GM19395 (cell line): ENCODE measurements at regions not wholly inside any gene's neighbourhood (a gene's known extent, or its start where the extent isn't known, plus 50 kb on each side); places are given as distances from the start of the nearest gene placed in this dataset.
"Not testable (repeated sequence)": the region's sequence is repeated elsewhere in the genome, so short reads cannot be mapped to it uniquely, and the experiment has no call there.

ENCODE experiments used
- ATAC-seq: cut with Tn5 transposase; IDR thresholded peaks from one replicate; pipeline ENCODE4 v1.9.1; 2021; ENCODE audit warnings: mild to moderate bottlenecking, moderate library complexity; ENCODE audit not compliant: unreplicated experiment

DNA sequence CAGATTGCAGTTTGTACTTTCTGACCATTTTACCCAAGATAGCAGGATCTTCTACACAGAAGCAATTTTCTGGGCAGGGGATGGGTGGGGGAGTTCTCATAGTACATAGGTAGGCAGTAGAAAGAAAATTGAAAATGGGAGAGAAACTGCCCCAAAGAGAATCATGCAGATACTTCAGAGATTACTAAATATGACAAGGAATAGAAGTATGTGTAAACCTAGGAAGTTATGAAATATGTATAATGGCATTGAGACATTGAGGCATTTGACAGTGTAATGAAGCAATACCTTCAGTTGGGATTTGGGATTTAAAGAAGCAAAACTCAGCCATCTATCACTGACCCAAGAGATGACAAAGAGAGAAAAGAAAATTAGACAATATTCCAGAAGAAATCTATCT lies 233.0 kb downstream of the PTN start:
- no peak for ATAC-seq

DNA sequence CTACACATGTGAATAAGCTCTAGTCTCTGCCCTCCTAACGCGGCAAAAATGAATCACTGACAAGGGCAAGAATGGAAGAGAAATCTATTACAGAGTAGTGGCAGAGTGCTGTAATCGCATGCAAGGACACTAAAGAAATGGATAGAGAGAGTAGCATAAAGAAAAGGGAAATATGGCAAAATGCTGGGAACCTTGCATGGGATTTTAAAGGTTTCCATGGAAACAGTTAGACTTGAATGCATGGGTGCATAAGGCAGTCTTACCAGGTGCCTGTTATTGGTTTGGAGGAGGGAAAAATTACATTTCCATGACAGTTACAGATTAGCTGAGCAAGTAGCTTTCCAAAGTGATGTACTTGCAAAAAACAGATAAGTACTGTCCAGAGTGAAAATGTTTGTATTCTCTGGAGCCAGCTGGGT lies 233.4 kb downstream of the PTN start:
- ATAC-seq = no peak

DNA sequence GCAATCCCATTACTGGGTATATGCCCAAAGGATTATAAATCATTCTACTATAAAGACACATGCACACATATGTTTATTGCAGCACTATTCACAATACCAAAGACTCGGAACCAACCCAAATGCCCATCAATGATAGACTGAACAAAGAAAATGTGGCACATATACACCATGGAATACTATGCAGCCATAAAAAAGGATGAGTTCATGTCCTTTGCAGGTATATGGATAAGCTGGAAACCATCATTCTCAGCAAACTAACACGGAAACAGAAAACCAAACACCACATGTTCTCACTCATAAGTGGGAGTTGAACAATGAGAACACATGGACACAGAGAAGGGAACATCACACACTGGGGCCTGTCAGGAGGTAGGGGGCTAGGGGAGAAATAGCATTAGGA lies 235.7 kb downstream of the PTN start:
- ATAC-seq = not testable (repeated sequence)

GRCh38 chr7:137103526-137103925 lies 235.1 kb downstream of the CHRM2 start:
- ATAC-seq = not testable (repeated sequence)

DNA sequence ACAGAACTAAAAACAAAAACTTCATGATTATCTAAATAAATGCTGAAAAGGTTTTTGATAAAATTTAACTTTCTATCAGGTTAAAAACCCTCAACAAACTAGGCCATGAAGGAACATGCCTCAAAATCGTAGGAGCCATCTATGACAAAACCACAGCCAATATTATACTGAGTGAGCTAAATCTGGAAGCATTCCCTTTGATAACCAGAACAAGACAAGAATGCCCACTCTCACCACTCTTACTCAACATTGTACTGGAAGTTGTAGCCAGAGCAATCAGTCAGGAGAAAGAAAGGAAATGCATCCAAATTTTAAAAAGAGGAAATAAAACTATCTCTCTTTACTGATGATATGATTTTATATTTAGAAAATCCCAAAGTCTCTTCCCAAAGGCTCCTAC lies 228.7 kb downstream of the CHRM2 start:
- ATAC-seq = no peak

GRCh38 chr7:137096607-137097006 lies 228.2 kb downstream of the CHRM2 start:
- no peak for ATAC-seq

- no peak for ATAC-seq
Measured at GRCh38 chr7:137093198-137093597, 224.7 kb downstream of the CHRM2 start.

GRCh38 chr7:137091396-137091795 lies 222.9 kb downstream of the CHRM2 start:
- no peak for ATAC-seq

- ATAC-seq = no peak
Measured at GRCh38 chr7:137086896-137087295, 218.4 kb downstream of the CHRM2 start.

GRCh38 chr7:137084607-137085380 lies 216.3 kb downstream of the CHRM2 start:
- no peak for ATAC-seq

DNA sequence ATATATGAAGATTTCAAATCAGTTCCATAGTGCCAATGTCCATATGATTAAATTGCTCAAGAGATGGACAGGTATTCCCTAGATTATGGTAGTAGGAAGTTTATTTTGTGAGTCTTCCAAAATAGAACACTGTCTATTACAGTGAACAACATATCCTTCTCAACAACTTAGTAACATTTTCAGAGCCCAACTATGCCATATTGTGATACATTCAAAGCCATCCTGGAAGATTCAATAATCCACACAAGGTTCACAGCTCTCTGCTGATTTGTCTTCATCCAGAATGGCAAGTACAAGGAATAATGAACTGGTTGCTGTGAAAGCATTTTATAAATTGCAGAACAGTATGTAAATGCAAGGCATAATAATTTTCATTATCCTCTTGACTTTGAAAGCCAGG lies 213.9 kb downstream of the CHRM2 start:
- no peak for ATAC-seq

- no peak for ATAC-seq
Measured at GRCh38 chr7:137081321-137082093, 213.1 kb downstream of the CHRM2 start.

GRCh38 chr7:137080516-137081203 lies 212.2 kb downstream of the CHRM2 start:
- no peak for ATAC-seq

DNA sequence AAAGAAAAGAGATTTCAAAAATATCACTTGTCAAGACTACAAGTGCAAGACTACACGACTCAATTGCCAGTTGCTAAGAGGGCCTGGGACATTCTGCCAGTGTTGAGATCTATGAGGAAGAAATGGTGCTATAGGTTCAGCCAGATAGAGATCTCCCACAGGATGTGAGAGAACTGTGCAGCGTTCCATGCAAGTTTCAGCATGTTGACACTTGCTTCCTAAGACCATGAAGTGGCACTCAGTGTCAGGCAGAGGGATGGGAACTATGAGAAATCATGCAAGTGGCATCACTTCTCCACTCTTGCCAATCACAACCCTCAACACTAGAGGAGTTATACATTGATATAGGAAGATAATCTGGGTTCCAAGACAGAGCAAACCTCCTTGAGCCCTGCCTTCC lies 210.3 kb downstream of the CHRM2 start:
- no peak for ATAC-seq

GRCh38 chr7:137074391-137075030 lies 206.1 kb downstream of the CHRM2 start:
- no peak for ATAC-seq

GRCh38 chr7:137073571-137074325 lies 205.3 kb downstream of the CHRM2 start:
- ATAC-seq = no peak
